ENCODE measurements at regions not wholly inside any gene's neighbourhood (a gene's known extent, or its start where the extent isn't known, plus 50 kb on each side); places are given as distances from the start of the nearest gene placed in this dataset.

DNA sequence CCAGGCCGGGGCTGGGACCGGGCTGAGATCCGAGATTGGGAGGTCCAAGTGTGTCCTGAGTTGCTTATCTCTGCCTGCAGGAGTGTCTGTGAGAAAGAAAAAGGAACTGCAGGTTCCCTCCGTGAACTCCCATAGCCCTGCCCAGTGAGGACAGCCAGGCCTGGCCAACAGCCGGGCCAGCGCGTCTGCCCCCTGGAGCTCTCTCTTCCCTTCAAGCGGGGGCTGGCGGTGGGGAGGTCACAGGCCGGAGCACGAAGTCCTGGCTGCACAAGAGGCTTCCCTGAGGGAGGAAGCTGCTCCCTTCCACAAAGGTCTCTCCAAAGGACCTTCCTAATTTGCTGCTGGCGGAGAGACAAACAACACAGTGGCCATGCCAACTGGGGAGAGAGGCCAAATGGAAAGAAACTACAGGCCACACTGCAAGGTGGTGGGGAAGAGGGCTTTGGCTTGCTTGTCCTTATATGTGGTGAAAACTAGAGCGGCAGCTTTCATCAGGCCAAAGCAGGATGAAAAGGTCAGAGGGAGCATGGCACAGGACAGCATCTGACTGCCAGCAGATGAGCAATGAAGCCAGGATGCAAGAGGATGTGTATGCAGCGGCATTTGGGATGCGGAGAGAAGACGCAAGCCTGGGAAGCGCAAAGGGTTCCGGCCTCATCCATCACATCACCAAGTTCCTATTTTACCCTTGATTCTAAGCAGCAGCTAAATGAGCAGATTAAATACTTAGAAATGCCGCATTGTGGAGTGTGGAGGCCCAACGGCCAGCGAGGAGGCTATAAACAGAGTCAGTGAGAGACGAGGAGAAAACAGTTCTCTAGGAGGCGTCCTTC is 260.0 kb downstream of the ERMARD start:
- Histone ChIP-seq H2AFZ (ENCODE audit: low read length) (0 out of 2 replicates have a peak overlapping the region, but pooled peaks have one; percentile 41), H2BK20ac (ENCODE audit: low read length) (peak overlapping the region; percentile 24), H2BK12ac (ENCODE audit: low read depth, low read length) (peak overlapping the region; percentile 54; the same call in 1 of the 2 replicates), H2BK15ac (ENCODE audit: low read length) (peak overlapping the region; percentile 25; the same call in 1 of the 2 replicates), H4K5ac (ENCODE audit: insufficient read length, low read depth, low read length) (no peak overlapping the region), H3K79me2 (ENCODE audit: control insufficient read depth in 1 of 2, insufficient read depth in 2 of 2, low read length in 2 of 2) (no peaks in the 10 kb centered on the region), H3K27me3 (replicated peaks in 1 of 4; ENCODE audit: control insufficient read depth in 3 of 4, extremely low read depth in 1 of 4, insufficient read depth in 3 of 4, low read length in 3 of 4) (peaks cover 2 to 3% (median 2%) of the 10 kb centered on the region in 4 experiments; a peak in 5 of 7 replicates), H4K91ac (replicated peaks; ENCODE audit: insufficient read length, low read length) (no peak overlapping the region), H3K9ac (replicated peaks in 1 of 4; ENCODE audit: extremely low read depth in 1 of 4, low read depth in 3 of 4, low read length in 3 of 4) (no peak overlapping the region), H4K20me1 (replicated peaks in 1 of 2; ENCODE audit: control insufficient read depth in 1 of 2, insufficient read depth in 2 of 2, low read length in 2 of 2) (no peaks in the 10 kb centered on the region), H3K4me1 (replicated peaks in 1 of 4; ENCODE audit: control insufficient read depth in 3 of 4, insufficient read depth in 4 of 4, low read length in 3 of 4) (peaks cover 13 to 26% (median 20%) of the 10 kb centered on the region in 4 experiments), H3K9me3 (ENCODE audit: insufficient read depth in 2 of 2, low read depth in 1 of 2, low read length in 1 of 2) (no peaks in the 10 kb centered on the region), H3K18ac (ENCODE audit: extremely low read depth, low read length) (no peak overlapping the region), H2BK5ac (ENCODE audit: low read depth, low read length) (no peak overlapping the region; the same call in 1 of the 2 replicates), H3K4ac (replicated peaks; ENCODE audit: insufficient read length, low read depth, low read length) (no peak overlapping the region), H3K79me1 (ENCODE audit: low read depth, low read length) (no peaks in the 10 kb centered on the region), H4K8ac (ENCODE audit: extremely low read depth, insufficient read depth, low read length) (no peak overlapping the region; the same call in 1 of the 2 replicates), H3K56ac (replicated peaks; ENCODE audit: insufficient read length, low read depth, low read length) (no peak overlapping the region), H3K27ac (ENCODE audit: low read depth, low read length) (no peak overlapping the region), H2AK5ac (ENCODE audit: low read depth, low read length) (0 out of 2 replicates have a peak overlapping the region, but pooled peaks have one; percentile 24), H3K4me2 (ENCODE audit: insufficient read depth in 1 of 2, low read depth in 2 of 2, low read length in 2 of 2) (no peak overlapping the region; a peak in 1 of 4 replicates), H2BK120ac (replicated peaks; ENCODE audit: low read depth, low read length) (no peak overlapping the region), H3K4me3 (ENCODE audit: extremely low read depth in 1 of 4, insufficient read depth in 2 of 4, low read depth in 3 of 4, low read length in 4 of 4) (no peak overlapping the region), H3K23ac (ENCODE audit: insufficient read length) (no peak overlapping the region), H3K23me2 (ENCODE audit: low read depth, low read length) (peaks cover 3% of the 10 kb centered on the region; the same call in 1 of the 2 replicates), H3K14ac (ENCODE audit: insufficient read length) (no peak overlapping the region), H3K36me3 (ENCODE audit: control insufficient read depth in 2 of 4, insufficient read depth in 4 of 4, low read length in 3 of 4) (no peaks in the 10 kb centered on the region)
- CTCF ChIA-PET (ENCODE audit: partially characterized antibody) = interaction anchor here (1.6 to 1.7 kb wide), 2 partner anchors 48 to 180 kb away, joined by 3 to 4 read pairs; no protein-coding TSS in a partner anchor
- DNase-seq (ENCODE audit: low read depth in 1 of 2, low spot score in 2 of 2) (no peak), FAIRE-seq (no peak)
- POLR2A ChIA-PET (ENCODE audit: partially characterized antibody) = interaction anchor here (2.0 kb wide), 1 partner anchor 9 kb away, joined by 5 read pairs; no protein-coding TSS in a partner anchor
- TF ChIP-seq JUN (IDR thresholded peaks at IDR 0.05; ENCODE audit: low read depth, low read length) (no peak), FOSL1 (IDR thresholded peaks at IDR 0.05; ENCODE audit: insufficient read depth, low read depth, low read length) (no peak), HDAC2 (IDR thresholded peaks at IDR 0.05; ENCODE audit: borderline replicate concordance in 1 of 2, low read depth in 2 of 2, low read length in 2 of 2) (no peak), KDM1A (IDR thresholded peaks at IDR 0.05; ENCODE audit: borderline replicate concordance, low read length) (no peak), CREB1 (IDR thresholded peaks at IDR 0.05) (no peak), SAP30 (IDR thresholded peaks at IDR 0.05; ENCODE audit: insufficient read depth, insufficient replicate concordance, low read length) (no peak), POLR2AphosphoS5 (IDR thresholded peaks at IDR 0.05; ENCODE audit: low read depth, low read length) (no peak), CTBP2 (IDR thresholded peaks at IDR 0.05; ENCODE audit: borderline replicate concordance, insufficient read depth, insufficient read length, low read length) (no peak), GTF2F1 (IDR thresholded peaks at IDR 0.05; ENCODE audit: borderline replicate concordance, low read depth, low read length) (no peak)
- 85% methylated on average over 23 of the region's 23 CpGs; no CpG with 5 or more reads in 1 of the 2 experiments for WGBS, 2 experiments (ENCODE audit: extremely low coverage in 1 of 2, insufficient coverage in 1 of 2, insufficient read length in 1 of 2, insufficient replicate concordance in 2 of 2, low coverage in 1 of 2, low lambda C conversion rate in 2 of 2, missing lambda C conversion rate in 1 of 2)

Measured in H1 (cell line).